ENCODE measurements at regions not wholly inside any gene's neighbourhood (a gene's known extent, or its start where the extent isn't known, plus 50 kb on each side); places are given as distances from the start of the nearest gene placed in this dataset.

GRCh38 chr6:96675597-96675996, 112.7 kb downstream of the FHL5 start:
- CTCF ChIA-PET (ENCODE audit: partially characterized antibody), result interaction anchor here (0.8 kb wide), 1 partner anchor 9 kb away, joined by 4 read pairs; no protein-coding TSS in a partner anchor
- 82% methylated on average over 1 of the region's 1 CpG; no CpG with 5 or more reads in 1 of the 2 experiments for WGBS, 2 experiments (ENCODE audit: extremely low coverage in 1 of 2, insufficient coverage in 1 of 2, insufficient read length in 1 of 2, insufficient replicate concordance in 2 of 2, low coverage in 1 of 2, low lambda C conversion rate in 2 of 2, missing lambda C conversion rate in 1 of 2)
- TF ChIP-seq KDM5A (IDR thresholded peaks at IDR 0.05; ENCODE audit: low read length), result no peak
- TF ChIP-seq TEAD4 (IDR thresholded peaks at IDR 0.05; ENCODE audit: low read depth, low read length), result no peak
- TF ChIP-seq YY1 (IDR thresholded peaks at IDR 0.05; ENCODE audit: low read depth, low read length), result no peak
- TF ChIP-seq POLR2AphosphoS5 (IDR thresholded peaks at IDR 0.05; ENCODE audit: low read depth, low read length), result no peak
- no peak for TF ChIP-seq HDAC2 (IDR thresholded peaks at IDR 0.05; ENCODE audit: borderline replicate concordance in 1 of 2, low read depth in 2 of 2, low read length in 2 of 2)
- TF ChIP-seq HDAC6 (IDR thresholded peaks at IDR 0.05; ENCODE audit: low read depth, low read length), result no peak

More at GRCh38 chr6:96675597-96675996, 112.7 kb downstream of the FHL5 start:
- Histone ChIP-seq H3K27ac (ENCODE audit: low read depth, low read length) (no peak overlapping the region), H3K27me3 (replicated peaks in 1 of 4; ENCODE audit: control insufficient read depth in 3 of 4, extremely low read depth in 1 of 4, insufficient read depth in 3 of 4, low read length in 3 of 4) (no peaks in the 10 kb centered on the region), H3K4me1 (replicated peaks in 1 of 4; ENCODE audit: control insufficient read depth in 3 of 4, insufficient read depth in 4 of 4, low read length in 3 of 4) (no peaks in the 10 kb centered on the region), H3K4me3 (ENCODE audit: extremely low read depth in 1 of 4, insufficient read depth in 2 of 4, low read depth in 3 of 4, low read length in 4 of 4) (no peak overlapping the region), H4K8ac (ENCODE audit: extremely low read depth, insufficient read depth, low read length) (no peak overlapping the region), H3K23me2 (ENCODE audit: low read depth, low read length) (no peaks in the 10 kb centered on the region), H4K5ac (ENCODE audit: insufficient read length, low read depth, low read length) (no peak overlapping the region), H2AFZ (ENCODE audit: low read length) (no peak overlapping the region), H3K9me3 (ENCODE audit: insufficient read depth in 2 of 2, low read depth in 1 of 2, low read length in 1 of 2) (no peaks in the 10 kb centered on the region), H3K36me3 (ENCODE audit: control insufficient read depth in 2 of 4, insufficient read depth in 4 of 4, low read length in 3 of 4) (no peaks in the 10 kb centered on the region), H3K9ac (replicated peaks in 1 of 4; ENCODE audit: extremely low read depth in 1 of 4, low read depth in 3 of 4, low read length in 3 of 4) (no peak overlapping the region), H3K23ac (ENCODE audit: insufficient read length) (no peak overlapping the region), H3K4ac (replicated peaks; ENCODE audit: insufficient read length, low read depth, low read length) (no peak overlapping the region), H2BK20ac (ENCODE audit: low read length) (no peak overlapping the region), H2BK15ac (ENCODE audit: low read length) (no peak overlapping the region), H2BK5ac (ENCODE audit: low read depth, low read length) (no peak overlapping the region), H4K91ac (replicated peaks; ENCODE audit: insufficient read length, low read length) (no peak overlapping the region), H3K14ac (ENCODE audit: insufficient read length) (no peak overlapping the region), H3K79me1 (ENCODE audit: low read depth, low read length) (no peaks in the 10 kb centered on the region), H3K4me2 (ENCODE audit: insufficient read depth in 1 of 2, low read depth in 2 of 2, low read length in 2 of 2) (no peak overlapping the region), H2BK120ac (replicated peaks; ENCODE audit: low read depth, low read length) (no peak overlapping the region), H3K56ac (replicated peaks; ENCODE audit: insufficient read length, low read depth, low read length) (no peak overlapping the region), H2BK12ac (ENCODE audit: low read depth, low read length) (no peak overlapping the region), H4K20me1 (replicated peaks in 1 of 2; ENCODE audit: control insufficient read depth in 1 of 2, insufficient read depth in 2 of 2, low read length in 2 of 2) (no peaks in the 10 kb centered on the region), H3K18ac (ENCODE audit: extremely low read depth, low read length) (no peak overlapping the region), H3K79me2 (ENCODE audit: control insufficient read depth in 1 of 2, insufficient read depth in 2 of 2, low read length in 2 of 2) (no peaks in the 10 kb centered on the region), H2AK5ac (ENCODE audit: low read depth, low read length) (no peak overlapping the region)
- POLR2A ChIA-PET (ENCODE audit: partially characterized antibody), result no interaction called here
- FAIRE-seq, result no peak
- no peak for DNase-seq (ENCODE audit: low read depth in 1 of 2, low spot score in 2 of 2)
